ENCODE measurements at regions not wholly inside any gene's neighbourhood (a gene's known extent, or its start where the extent isn't known, plus 50 kb on each side); places are given as distances from the start of the nearest gene placed in this dataset.

GRCh38 chr11:115737875-115738274 lies 233.7 kb upstream of the CADM1 start:
- TF ChIP-seq CTCF (IDR thresholded peaks at IDR 0.05), result no peak
- no peak for TF ChIP-seq POLR2AphosphoS5 (IDR thresholded peaks at IDR 0.05)
- no peak for TF ChIP-seq POLR2A (IDR thresholded peaks at IDR 0.05)

Measured in prostate gland (tissue), 2 donors.